Activated T-cell treated with anti-CD3 and anti-CD28 coated beads for 1 hour (primary cell): ENCODE measurements at regions not wholly inside any gene's neighbourhood (a gene's known extent, or its start where the extent isn't known, plus 50 kb on each side); places are given as distances from the start of the nearest gene placed in this dataset.

Experiments
- DNase-seq: peaks from one replicate; pipeline ENCODE4 v3.0.0-alpha.2; 2020; ENCODE audit warnings: low read depth

DNA sequence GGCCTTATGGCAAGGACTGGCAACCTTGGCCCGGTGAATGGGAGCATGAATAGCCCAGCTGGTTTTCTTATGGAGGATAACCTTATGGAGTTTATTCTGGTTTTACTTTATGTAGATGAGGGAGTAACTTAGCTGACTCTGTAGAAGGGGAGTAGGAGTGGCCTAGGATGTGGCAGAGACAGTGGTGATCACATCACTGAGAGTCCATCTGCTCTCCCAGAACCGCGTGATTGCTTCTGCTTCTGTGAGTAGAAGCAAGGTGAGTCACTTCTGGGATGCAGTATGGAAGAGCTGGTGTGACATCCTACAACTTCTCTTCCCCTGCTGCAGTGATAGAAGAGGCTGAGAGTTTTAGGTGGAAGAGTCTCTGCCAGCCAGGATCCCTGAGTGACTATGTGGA lies 129.2 kb downstream of the RPS24 start:
- DNase-seq = no peak

- DNase-seq = no peak
Observed at GRCh38 chr10:78164702-78165101, 131.0 kb downstream of the RPS24 start.

DNA sequence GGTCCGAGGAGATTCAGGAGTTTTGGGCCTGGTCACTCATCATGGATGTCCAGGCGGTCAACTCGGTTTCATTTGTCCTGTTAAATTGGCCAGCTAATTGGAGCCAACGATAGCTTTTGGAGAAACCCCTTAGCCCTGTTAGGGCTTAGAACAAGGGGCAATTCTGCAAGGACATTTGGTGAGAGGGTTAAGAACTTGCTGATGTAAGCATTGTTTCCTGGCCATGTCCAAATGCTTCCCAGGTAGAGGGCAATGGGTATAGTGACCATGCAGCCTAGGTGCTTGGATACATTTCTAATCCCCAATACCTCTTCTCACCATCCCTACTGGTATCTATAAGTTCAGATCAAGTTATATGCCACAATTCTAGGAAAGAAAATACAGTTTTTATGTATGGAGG lies 131.5 kb downstream of the RPS24 start:
- DNase-seq = no peak

GRCh38 chr10:78165617-78166016 lies 132.0 kb downstream of the RPS24 start:
- no peak for DNase-seq

DNA sequence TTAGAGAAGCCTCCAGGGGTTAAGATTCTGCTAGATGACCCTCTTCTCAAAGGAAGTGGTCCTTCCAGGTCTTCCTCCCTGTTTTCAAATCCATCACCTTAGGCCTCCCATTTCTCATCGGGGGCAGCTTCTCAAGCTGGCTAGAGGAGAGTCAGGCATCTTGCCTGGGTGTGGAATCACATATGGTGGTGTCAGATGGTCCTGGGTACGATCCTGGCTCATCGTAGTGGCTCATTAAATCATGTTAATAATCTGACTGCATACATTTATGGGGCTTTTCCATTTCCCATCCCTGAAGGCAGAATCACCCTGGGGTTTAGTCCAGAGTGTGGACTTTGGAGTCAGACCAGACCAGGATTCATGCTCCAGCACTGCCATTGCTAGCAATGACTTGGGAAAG lies 132.6 kb downstream of the RPS24 start:
- no peak for DNase-seq

- DNase-seq = no peak
Observed at GRCh38 chr10:78169214-78169613, 135.6 kb downstream of the RPS24 start.

GRCh38 chr10:78170026-78170475 lies 136.4 kb downstream of the RPS24 start:
- DNase-seq = no peak

GRCh38 chr10:78171633-78172400 lies 138.2 kb downstream of the RPS24 start:
- DNase-seq = no peak

- no peak for DNase-seq
Observed at GRCh38 chr10:78173360-78174015, 139.8 kb downstream of the RPS24 start.

DNA sequence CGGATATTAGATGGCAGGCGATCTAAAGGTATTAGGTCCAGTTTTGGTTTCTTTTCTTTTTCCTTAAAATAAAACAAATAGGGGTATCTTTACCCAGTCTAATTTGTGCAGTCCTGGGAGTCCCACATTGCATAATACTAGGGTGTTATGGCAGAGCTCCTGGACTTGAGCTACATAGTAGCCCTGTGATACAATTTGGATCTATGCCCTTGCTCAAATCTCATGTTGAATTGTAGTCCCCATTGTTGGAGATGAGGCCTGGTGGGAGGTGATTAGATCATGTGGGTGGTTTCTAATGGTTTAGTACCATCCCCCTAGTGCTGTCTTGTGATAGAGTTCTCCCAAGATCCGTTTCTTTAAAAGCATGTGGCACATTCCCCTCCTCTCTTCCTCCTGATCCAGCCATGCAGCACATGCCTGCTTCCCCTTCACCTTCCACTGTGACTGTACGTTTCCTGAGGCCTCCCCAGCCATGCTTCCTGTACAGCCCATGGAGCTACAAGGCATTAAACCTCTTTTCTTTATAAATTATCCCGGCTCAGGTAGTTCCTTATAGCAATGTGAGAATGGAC lies 141.9 kb downstream of the RPS24 start:
- DNase-seq = no peak

GRCh38 chr10:78176320-78177317 lies 143.0 kb downstream of the RPS24 start:
- no peak for DNase-seq

DNA sequence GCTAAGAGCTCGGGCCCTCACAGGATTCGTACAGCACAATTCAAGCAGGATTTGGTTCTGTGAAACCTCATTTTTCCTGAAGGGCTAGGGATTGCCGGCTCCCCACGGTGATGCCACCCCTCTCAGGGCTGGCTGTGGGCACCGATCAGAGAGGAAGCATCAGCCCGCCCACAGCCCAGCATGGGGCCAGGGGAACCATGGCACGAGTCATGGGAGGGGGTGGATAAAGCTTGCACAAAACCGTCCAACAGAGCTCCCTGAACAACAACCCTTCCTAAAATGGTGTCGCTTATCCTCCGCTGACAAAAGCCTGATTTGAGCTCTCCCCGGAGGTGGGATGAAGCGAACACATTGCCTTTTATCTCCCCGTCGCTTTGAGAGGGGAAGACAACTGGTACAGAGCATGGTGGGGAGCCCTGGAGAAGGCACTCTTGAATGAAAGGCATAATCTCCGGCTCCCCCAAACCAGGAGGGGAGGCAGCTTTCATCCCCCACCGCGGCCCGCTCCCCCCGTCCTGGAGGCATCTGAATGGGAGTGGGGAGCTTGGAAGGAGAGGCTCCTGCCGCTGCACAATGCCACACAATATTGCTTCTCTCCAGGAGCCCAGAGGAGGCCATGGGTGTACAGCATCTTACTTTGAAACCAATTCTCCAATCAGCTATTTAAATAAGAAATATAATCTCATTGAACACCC lies 144.0 kb downstream of the RPS24 start:
- no peak for DNase-seq

DNA sequence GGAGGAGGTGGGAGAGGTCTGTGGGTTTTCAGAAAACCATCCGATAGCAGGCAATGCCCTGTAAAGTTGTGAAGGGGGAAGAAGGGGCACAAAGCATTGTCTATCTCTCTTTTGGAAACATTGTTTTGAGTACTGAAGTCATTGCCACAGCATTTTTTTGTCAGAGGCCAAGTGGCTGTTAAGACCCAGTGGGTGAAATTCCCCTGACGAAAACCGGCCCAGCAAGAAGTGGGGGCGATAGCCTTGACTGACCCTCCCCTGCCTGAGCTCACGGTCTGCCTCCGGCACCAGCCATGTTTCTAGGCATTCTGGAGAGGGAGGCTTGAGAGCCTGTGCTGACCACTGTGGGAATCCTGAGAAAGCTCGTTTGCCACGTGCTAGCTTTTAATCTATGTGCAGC lies 144.7 kb downstream of the RPS24 start:
- no peak for DNase-seq

DNA sequence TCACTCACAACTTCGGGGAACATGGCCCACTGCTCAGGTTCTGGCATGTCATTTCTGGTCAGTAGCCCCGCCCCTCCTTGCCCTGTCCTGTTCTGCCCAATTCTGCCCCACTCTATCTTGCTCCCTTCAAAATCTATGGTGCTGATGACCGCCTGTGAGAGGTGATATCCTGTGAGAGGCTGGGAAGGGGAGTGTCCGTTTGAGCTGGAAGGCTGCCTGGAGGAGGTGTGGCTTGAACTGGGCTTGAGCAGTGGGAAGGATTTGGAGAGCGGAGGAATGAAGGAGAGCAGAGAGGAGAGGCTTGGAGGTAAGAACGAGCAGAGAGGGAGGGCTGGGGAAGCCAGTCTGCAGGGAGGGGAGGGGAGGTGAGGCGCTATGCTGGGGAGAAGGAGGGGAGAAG lies 145.3 kb downstream of the RPS24 start:
- no peak for DNase-seq

GRCh38 chr10:78179886-78180705 lies 146.4 kb downstream of the RPS24 start:
- DNase-seq = no peak

GRCh38 chr10:78181381-78182055 lies 147.9 kb downstream of the RPS24 start:
- no peak for DNase-seq

- no peak for DNase-seq
Observed at GRCh38 chr10:78182841-78183240, 149.2 kb downstream of the RPS24 start.

GRCh38 chr10:78184851-78185692 lies 151.4 kb downstream of the RPS24 start:
- DNase-seq = no peak

DNA sequence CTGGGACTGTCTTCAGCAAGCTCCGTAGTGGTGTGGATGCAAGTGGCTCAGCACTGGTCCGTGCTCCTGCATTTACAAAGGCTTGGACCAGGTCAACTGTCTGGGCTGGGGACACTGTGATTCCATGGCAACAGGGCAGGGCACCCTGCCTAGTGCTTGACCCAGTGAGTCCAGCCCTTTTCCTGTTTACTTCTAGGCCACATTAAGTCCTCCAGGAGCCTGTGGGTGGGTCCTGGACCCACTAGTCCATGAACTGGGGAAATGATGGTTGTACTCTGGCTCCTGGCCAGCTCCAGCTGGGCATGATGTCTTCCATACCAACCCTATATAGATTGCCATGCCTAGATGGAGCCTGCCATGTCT lies 152.0 kb downstream of the RPS24 start:
- DNase-seq = no peak
